WTC11 (cell line): ENCODE measurements at regions not wholly inside any gene's neighbourhood (a gene's known extent, or its start where the extent isn't known, plus 50 kb on each side); places are given as distances from the start of the nearest gene placed in this dataset.

Experiments used
- ATF1 ChIP-seq: sonication (generic); formaldehyde crosslinking; IDR thresholded peaks from 2 replicates; pipeline ENCODE4 v1.8.1; 2023; ENCODE audit warnings: mild to moderate bottlenecking, moderate library complexity, missing genetic modification reagents
- CREB1 ChIP-seq: sonication (generic); formaldehyde crosslinking; IDR thresholded peaks from 2 replicates; pipeline ENCODE4 v1.8.0; 2023; ENCODE audit warnings: mild to moderate bottlenecking, missing genetic modification reagents
- ESRRA ChIP-seq: sonication (generic); formaldehyde crosslinking; IDR thresholded peaks from 2 replicates; pipeline ENCODE4 v1.8.1; 2022; ENCODE audit warnings: mild to moderate bottlenecking, missing genetic modification reagents, borderline replicate concordance
- SMAD4 ChIP-seq: sonication (generic); formaldehyde crosslinking; IDR thresholded peaks from 2 replicates; pipeline ENCODE4 v1.8.0; 2022; ENCODE audit warnings: mild to moderate bottlenecking, missing genetic modification reagents
- ZNF138 ChIP-seq: sonication (generic); formaldehyde crosslinking; conservative IDR thresholded peaks from 2 replicates; pipeline ENCODE4 v1.8.1; 2022; ENCODE audit warnings: mild to moderate bottlenecking, moderate library complexity, missing genetic modification reagents
- TF ChIP-seq, protein P1 (sequence below): fragments of 200-600 bp; IDR thresholded peaks from 2 replicates; pipeline ENCODE4 v1.8.0; 2022; ENCODE audit warnings: antibody characterized with exemption
- TF ChIP-seq, protein P2 (sequence below): sonication (generic); formaldehyde crosslinking; IDR thresholded peaks from 2 replicates; pipeline ENCODE4 v1.8.1; 2023; ENCODE audit warnings: mild to moderate bottlenecking, missing genetic modification reagents, moderate library complexity
- TF ChIP-seq, protein P3 (sequence below): sonication (generic); formaldehyde crosslinking; conservative IDR thresholded peaks from 2 replicates; pipeline ENCODE4 v1.8.1; 2022; ENCODE audit warnings: mild to moderate bottlenecking, missing genetic modification reagents
- TF ChIP-seq, protein P4 (sequence below): sonication (generic); formaldehyde crosslinking; IDR thresholded peaks from 2 replicates; pipeline ENCODE4 v1.8.1; 2023; ENCODE audit warnings: mild to moderate bottlenecking, moderate library complexity, missing genetic modification reagents

DNA sequence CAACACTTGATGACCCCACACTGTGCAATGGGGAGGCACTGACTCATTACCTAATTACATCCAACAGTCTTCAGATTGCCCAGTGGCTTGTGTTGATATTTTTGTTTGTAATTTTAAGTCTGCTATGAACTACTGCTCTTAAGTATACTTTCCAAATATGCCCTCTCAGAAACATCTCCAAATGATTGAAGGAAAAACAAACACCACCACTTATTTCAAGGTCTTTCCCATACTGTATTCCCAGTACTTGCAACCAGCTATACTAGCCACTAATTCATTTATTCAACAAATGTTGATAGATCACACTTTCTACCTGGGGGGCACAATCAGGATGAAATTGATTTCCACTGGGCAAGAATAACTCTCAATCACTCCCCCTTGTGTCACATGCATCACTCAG, 302.2 kb upstream of the CPEB2 start:
- TF ChIP-seq, protein P1, sequence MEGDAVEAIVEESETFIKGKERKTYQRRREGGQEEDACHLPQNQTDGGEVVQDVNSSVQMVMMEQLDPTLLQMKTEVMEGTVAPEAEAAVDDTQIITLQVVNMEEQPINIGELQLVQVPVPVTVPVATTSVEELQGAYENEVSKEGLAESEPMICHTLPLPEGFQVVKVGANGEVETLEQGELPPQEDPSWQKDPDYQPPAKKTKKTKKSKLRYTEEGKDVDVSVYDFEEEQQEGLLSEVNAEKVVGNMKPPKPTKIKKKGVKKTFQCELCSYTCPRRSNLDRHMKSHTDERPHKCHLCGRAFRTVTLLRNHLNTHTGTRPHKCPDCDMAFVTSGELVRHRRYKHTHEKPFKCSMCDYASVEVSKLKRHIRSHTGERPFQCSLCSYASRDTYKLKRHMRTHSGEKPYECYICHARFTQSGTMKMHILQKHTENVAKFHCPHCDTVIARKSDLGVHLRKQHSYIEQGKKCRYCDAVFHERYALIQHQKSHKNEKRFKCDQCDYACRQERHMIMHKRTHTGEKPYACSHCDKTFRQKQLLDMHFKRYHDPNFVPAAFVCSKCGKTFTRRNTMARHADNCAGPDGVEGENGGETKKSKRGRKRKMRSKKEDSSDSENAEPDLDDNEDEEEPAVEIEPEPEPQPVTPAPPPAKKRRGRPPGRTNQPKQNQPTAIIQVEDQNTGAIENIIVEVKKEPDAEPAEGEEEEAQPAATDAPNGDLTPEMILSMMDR, result no peak
- TF ChIP-seq, protein P2, sequence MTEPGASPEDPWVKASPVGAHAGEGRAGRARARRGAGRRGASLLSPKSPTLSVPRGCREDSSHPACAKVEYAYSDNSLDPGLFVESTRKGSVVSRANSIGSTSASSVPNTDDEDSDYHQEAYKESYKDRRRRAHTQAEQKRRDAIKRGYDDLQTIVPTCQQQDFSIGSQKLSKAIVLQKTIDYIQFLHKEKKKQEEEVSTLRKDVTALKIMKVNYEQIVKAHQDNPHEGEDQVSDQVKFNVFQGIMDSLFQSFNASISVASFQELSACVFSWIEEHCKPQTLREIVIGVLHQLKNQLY, result no peak
- no peak for TF ChIP-seq ATF1 (CRISPR knock-in tag)
- TF ChIP-seq ZNF138 (CRISPR knock-in tag), result no peak
- TF ChIP-seq SMAD4 (CRISPR knock-in tag), result no peak
- TF ChIP-seq, protein P3, sequence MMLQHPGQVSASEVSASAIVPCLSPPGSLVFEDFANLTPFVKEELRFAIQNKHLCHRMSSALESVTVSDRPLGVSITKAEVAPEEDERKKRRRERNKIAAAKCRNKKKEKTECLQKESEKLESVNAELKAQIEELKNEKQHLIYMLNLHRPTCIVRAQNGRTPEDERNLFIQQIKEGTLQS (CRISPR knock-in tag), result no peak
- TF ChIP-seq, protein P4, sequence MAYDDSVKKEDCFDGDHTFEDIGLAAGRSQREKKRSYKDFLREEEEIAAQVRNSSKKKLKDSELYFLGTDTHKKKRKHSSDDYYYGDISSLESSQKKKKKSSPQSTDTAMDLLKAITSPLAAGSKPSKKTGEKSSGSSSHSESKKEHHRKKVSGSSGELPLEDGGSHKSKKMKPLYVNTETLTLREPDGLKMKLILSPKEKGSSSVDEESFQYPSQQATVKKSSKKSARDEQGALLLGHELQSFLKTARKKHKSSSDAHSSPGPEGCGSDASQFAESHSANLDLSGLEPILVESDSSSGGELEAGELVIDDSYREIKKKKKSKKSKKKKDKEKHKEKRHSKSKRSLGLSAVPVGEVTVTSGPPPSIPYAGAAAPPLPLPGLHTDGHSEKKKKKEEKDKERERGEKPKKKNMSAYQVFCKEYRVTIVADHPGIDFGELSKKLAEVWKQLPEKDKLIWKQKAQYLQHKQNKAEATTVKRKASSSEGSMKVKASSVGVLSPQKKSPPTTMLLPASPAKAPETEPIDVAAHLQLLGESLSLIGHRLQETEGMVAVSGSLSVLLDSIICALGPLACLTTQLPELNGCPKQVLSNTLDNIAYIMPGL (CRISPR knock-in tag), result no peak
- TF ChIP-seq CREB1 (CRISPR knock-in tag), result no peak
- no peak for TF ChIP-seq ESRRA (CRISPR knock-in tag)
